ENCODE measurements at regions not wholly inside any gene's neighbourhood (a gene's known extent, or its start where the extent isn't known, plus 50 kb on each side); places are given as distances from the start of the nearest gene placed in this dataset.

DNA sequence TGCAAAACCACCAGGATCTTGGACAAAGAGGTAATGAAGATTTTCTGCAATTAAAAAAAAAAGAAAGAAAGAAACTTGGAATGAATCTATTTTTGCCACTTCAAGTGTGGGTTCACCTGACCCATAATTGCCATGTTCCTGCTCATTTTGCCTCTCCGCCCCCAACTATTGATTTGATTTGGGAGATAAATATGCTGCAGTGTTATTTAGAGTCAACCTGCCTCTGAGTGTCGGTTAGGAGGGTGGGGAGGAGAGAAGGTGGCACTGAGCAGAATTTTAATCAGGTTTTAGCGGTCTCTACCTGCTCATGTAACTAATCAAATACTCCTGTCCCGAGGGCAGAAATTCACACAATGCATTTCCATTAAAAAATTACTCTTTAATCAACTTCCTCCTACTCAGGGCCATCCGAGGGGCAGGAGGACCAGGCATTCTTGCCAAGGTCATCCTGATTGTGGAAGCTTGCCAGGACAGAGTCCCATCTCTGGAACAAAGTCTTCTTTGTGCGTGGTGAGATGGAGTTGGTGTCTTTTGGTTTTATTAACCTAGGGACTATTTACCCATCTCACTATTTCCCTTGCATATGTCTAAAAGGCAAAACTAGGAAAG is 300.1 kb downstream of the CDH26 start:
- no peak overlapping the region for H3K4me3 ChIP-seq (ENCODE audit: low read depth, low read length)
- TF ChIP-seq, protein P1, sequence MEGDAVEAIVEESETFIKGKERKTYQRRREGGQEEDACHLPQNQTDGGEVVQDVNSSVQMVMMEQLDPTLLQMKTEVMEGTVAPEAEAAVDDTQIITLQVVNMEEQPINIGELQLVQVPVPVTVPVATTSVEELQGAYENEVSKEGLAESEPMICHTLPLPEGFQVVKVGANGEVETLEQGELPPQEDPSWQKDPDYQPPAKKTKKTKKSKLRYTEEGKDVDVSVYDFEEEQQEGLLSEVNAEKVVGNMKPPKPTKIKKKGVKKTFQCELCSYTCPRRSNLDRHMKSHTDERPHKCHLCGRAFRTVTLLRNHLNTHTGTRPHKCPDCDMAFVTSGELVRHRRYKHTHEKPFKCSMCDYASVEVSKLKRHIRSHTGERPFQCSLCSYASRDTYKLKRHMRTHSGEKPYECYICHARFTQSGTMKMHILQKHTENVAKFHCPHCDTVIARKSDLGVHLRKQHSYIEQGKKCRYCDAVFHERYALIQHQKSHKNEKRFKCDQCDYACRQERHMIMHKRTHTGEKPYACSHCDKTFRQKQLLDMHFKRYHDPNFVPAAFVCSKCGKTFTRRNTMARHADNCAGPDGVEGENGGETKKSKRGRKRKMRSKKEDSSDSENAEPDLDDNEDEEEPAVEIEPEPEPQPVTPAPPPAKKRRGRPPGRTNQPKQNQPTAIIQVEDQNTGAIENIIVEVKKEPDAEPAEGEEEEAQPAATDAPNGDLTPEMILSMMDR (IDR thresholded peaks at IDR 0.05; ENCODE audit: insufficient read depth, low read depth, low read length) = no peak
- DNase-seq (ENCODE audit: low read depth) = no peak

DNA sequence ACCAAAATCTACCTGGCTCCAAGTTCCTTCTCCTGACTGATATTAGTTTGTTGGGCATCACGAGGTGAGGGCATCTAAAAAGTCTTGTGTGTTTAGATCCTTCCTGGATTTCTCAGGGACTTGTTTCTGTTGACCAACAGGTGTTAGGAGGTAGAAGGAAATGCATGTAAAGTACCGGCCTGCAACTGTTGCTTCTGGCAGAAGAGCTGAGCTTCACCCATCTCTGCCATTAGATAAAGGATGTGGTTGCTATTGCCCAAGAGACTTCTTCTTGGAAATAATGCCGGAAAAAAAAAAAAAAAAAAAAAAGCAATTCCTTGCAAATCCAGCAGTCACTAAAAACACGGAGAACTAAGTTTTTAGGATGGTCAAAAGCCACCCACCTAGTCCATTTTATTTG is 303.1 kb downstream of the CDH26 start:
- TF ChIP-seq, protein P1 (IDR thresholded peaks at IDR 0.05; ENCODE audit: insufficient read depth, low read depth, low read length) = no peak
- no peak overlapping the region for H3K4me3 ChIP-seq (ENCODE audit: low read depth, low read length)
- DNase-seq (ENCODE audit: low read depth) = no peak

DNA sequence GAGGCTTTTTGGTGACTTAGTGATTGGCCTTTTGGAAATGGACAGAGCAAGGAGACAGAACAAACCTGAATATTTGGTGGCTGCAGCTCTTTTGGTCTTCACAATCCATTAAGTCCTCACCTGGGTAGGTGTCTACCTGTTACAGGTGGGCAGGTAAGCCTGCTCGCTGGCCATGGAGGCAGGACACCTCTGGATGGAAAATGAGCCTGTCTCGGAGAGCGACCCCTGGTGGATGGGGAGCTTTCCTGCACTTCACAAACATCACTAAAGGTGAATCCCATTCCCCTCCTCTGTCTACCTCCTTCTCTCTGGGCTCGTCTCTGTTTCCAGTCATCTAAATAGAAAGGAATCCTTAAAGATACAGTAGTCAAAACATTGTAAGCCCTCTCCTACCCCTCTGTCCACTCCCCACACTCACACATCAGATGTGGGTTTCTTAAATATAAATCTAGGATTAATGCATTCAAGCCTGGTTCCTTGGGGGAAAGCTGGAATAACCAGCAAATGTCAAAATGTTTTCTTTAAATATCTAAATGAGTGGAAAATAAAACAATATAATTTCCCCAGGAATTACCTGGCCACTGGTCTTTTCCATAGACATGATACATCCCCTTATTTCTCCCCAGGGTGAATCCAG is 304.9 kb downstream of the CDH26 start:
- TF ChIP-seq, protein P1 (IDR thresholded peaks at IDR 0.05; ENCODE audit: insufficient read depth, low read depth, low read length) = peak; percentile 63
- DNase-seq (ENCODE audit: low read depth) = peak; percentile 5
- no peak overlapping the region for H3K4me3 ChIP-seq (ENCODE audit: low read depth, low read length)

DNA sequence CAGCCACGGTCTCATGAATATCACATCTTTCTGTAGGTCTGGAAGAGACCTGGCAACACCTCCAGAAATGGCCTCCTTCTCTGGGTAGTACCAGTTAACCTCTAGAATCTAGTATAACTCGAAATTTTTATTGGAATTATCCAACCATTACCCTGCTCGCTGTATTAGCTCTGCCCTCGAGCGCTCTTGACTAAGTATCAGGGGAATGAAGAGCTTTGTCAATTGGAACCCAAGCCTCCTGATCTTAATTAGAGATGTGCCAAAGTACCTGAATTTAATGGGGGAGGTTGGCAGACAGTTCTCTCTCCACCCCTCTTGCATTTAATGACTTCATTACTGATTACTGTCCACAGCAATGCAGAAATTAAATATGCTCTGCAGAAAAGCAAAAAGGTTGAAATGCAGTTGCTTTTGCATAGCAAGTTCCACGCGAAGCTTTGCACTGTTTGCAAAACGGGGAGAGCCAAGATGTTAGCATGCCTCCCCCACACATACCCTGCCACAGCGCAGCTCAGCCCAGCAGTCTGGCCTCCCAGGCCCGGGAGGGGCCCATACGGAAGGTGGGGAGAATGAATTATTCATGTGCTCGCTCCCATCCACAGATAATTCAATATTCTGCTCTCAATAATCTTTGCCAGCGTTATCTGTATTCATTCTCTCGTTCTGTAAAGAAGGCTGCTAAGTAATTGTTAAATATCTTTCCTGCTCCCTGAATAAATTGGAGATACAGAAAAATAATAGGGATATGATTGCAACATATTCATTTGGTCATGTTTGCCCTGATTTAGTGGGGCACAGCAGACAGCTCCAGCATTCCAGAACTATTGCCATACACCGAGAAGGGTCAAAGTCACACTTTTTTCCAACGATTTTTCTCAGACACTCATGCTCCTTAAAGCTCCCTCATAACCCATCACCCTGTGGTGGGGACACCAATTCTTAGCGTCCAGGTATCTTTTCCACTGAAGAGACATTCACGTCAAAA is 305.8 kb downstream of the CDH26 start:
- TF ChIP-seq, protein P1 (IDR thresholded peaks at IDR 0.05; ENCODE audit: insufficient read depth, low read depth, low read length) = no peak
- DNase-seq (ENCODE audit: low read depth) = no peak

DNA sequence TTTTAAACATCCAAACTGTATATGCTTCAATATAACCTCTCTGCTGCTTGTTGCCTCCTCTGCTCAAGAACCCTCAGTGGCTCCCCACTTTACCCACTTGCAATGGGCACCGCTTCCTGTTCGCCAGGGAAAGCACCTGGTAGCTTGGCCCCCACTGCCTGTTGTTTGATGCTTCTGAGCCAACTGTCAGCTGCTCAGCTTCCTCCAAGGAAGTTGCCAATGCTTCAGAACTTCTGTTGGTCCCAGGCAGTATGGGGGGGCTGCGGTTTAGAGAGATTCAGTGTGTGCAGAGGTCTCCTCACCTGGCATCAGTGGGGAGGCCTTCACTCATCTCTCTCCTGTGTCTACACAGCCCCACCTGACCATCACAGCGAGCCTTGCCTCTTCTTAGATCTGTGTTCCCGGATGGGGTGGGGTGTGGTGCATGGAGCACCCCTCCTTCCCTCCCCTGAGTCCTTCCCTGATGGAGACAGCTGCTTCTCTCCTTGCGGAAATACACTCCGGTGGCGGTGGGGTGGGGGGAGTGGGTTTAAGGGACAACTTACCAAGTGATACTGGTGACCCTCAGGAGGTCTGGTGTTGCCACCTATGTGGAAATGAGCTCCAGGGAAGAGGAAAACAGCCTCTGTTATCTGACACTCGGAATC is 308.1 kb downstream of the CDH26 start:
- no peak for DNase-seq (ENCODE audit: low read depth)
- TF ChIP-seq, protein P1 (IDR thresholded peaks at IDR 0.05; ENCODE audit: insufficient read depth, low read depth, low read length) = no peak
- no peak overlapping the region for H3K4me3 ChIP-seq (ENCODE audit: low read depth, low read length)

More for the DNA sequence above, 305.8 kb downstream of the CDH26 start:
- no peak overlapping the region for H3K4me3 ChIP-seq (ENCODE audit: low read depth, low read length)

DNA sequence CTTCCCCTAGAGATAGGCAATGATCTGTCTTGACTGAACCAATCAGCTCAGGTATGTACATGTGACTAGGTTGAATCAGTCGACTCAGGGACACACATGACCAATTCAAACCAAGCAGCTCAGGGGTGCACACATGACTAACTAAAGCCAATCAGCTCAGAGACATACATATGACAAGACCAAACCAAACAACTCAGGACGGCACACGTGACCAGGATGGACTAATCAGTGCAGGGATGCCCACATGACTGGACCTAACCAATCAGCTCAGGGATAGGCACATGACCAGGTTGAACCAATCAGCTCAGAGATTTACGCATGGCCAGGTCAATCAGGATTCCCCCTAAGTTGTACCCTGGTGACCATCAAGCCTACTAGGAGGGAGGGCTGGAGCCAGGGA is 310.3 kb downstream of the CDH26 start:
- DNase-seq (ENCODE audit: low read depth) = no peak
- H3K4me3 ChIP-seq (ENCODE audit: low read depth, low read length) = no peak overlapping the region
- TF ChIP-seq, protein P1 (IDR thresholded peaks at IDR 0.05; ENCODE audit: insufficient read depth, low read depth, low read length) = no peak
